DOHH2 (cell line): ENCODE measurements at regions not wholly inside any gene's neighbourhood (a gene's known extent, or its start where the extent isn't known, plus 50 kb on each side); places are given as distances from the start of the nearest gene placed in this dataset.

Source experiments
- H3F3A ChIP-seq: fragments of 200-600 bp; sonication (generic), shearing (Covaris generic); 2 replicates; pipeline ENCODE4 v1.6.0; 2016; ENCODE audit warnings: antibody characterized with exemption, mild to moderate bottlenecking; ENCODE audit not compliant: control insufficient read depth, insufficient read depth
- H3K27ac ChIP-seq: fragments of 200-600 bp; sonication (generic); 2 replicates; pipeline ENCODE4 v1.5.1; 2014; ENCODE audit warnings: low read depth, mild to moderate bottlenecking, low read length, moderate library complexity
- H3K27me3 ChIP-seq: fragments of 200-600 bp; sonication (generic); 2 replicates; pipeline ENCODE4 v1.6.1; 2014; ENCODE audit warnings: mild to moderate bottlenecking, low read length, mixed read lengths; ENCODE audit not compliant: control insufficient read depth
- H3K36me3 ChIP-seq: fragments of 200-600 bp; sonication (generic); 2 replicates; pipeline ENCODE4 v1.6.1; 2014; ENCODE audit warnings: mild to moderate bottlenecking, low read length, moderate library complexity, mixed read lengths; ENCODE audit not compliant: control insufficient read depth
- H3K4me1 ChIP-seq: fragments of 200-600 bp; sonication (generic); 2 replicates; pipeline ENCODE4 v1.6.1; 2014; ENCODE audit warnings: mild to moderate bottlenecking, low read length, mixed read lengths; ENCODE audit not compliant: control insufficient read depth
- H3K4me2 ChIP-seq: fragments of 200-600 bp; sonication (generic); 2 replicates; pipeline ENCODE4 v1.6.0; 2014; ENCODE audit warnings: mild to moderate bottlenecking, low read length, moderate library complexity
- H3K4me3 ChIP-seq: fragments of 200-600 bp; sonication (generic); 2 replicates; pipeline ENCODE4 v1.5.1; 2014; ENCODE audit warnings: mild to moderate bottlenecking, low read length, mixed read lengths
- H3K79me2 ChIP-seq: fragments of 200-600 bp; sonication (generic); 2 replicates; pipeline ENCODE4 v1.6.1; 2014; ENCODE audit warnings: mild to moderate bottlenecking, low read length, mixed read lengths; ENCODE audit not compliant: control insufficient read depth
- H3K9me2 ChIP-seq: fragments of 200-600 bp; sonication (generic); replicated peaks from 2 replicates; pipeline ENCODE4 v1.6.1; 2014; ENCODE audit warnings: mild to moderate bottlenecking, low read length, mixed read lengths; ENCODE audit not compliant: control insufficient read depth
- H3K9me3 ChIP-seq: fragments of 200-600 bp; sonication (generic); 2 replicates; pipeline ENCODE4 v1.6.1; 2014; ENCODE audit warnings: antibody characterized with exemption, low read length, mixed read lengths; ENCODE audit not compliant: control insufficient read depth, insufficient read depth
- H4K20me1 ChIP-seq: fragments of 200-600 bp; sonication (generic); 2 replicates; pipeline ENCODE4 v1.6.0; 2014; ENCODE audit warnings: low read depth, mild to moderate bottlenecking, antibody characterized with exemption, low read length, moderate library complexity; ENCODE audit not compliant: control insufficient read depth, insufficient read depth
- EZH2phosphoT487 ChIP-seq: fragments of 200-600 bp; sonication (generic); IDR thresholded peaks from 2 replicates; pipeline ENCODE4 v1.6.1; 2017; ENCODE audit warnings: borderline replicate concordance, mild to moderate bottlenecking, antibody characterized with exemption, low read length, moderate library complexity, mixed read lengths
- TF ChIP-seq, protein P1 (sequence below): fragments of 200-600 bp; sonication (generic); IDR thresholded peaks from one replicate; pipeline ENCODE4 v1.5.1; 2014; ENCODE audit warnings: antibody characterized with exemption, mild to moderate bottlenecking, low read depth, low read length; ENCODE audit not compliant: poor library complexity, severe bottlenecking

DNA sequence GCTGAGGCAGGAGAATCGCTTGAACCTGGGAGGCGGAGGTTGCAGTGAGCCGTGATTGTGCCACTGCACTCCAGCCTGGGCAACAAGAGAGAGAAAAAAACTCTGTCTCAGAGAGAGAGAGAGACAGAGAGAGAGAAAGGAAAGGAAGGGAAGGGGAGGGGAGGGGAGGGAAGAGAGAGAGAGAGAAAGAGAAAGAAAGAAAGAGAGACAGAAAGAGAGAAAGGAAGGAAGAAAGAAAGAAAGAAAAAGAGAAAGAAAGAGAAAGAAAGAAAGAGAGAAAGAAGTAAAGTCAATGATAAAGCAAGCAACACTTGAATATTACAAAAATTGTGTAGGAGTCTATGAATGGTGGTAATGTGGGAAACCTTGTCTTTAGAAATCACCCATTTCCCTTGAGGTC, 133.6 kb upstream of the MSX2 start:
- H3K4me2 ChIP-seq = no peak overlapping the region
- no peak for TF ChIP-seq EZH2phosphoT487
- TF ChIP-seq, protein P1, sequence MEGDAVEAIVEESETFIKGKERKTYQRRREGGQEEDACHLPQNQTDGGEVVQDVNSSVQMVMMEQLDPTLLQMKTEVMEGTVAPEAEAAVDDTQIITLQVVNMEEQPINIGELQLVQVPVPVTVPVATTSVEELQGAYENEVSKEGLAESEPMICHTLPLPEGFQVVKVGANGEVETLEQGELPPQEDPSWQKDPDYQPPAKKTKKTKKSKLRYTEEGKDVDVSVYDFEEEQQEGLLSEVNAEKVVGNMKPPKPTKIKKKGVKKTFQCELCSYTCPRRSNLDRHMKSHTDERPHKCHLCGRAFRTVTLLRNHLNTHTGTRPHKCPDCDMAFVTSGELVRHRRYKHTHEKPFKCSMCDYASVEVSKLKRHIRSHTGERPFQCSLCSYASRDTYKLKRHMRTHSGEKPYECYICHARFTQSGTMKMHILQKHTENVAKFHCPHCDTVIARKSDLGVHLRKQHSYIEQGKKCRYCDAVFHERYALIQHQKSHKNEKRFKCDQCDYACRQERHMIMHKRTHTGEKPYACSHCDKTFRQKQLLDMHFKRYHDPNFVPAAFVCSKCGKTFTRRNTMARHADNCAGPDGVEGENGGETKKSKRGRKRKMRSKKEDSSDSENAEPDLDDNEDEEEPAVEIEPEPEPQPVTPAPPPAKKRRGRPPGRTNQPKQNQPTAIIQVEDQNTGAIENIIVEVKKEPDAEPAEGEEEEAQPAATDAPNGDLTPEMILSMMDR = no peak
- H3K27me3 ChIP-seq = no peaks in the 10 kb centered on the region
- H3K79me2 ChIP-seq = no peaks in the 10 kb centered on the region
- H4K20me1 ChIP-seq = no peaks in the 10 kb centered on the region
- H3K27ac ChIP-seq = no peak overlapping the region
- no peaks in the 10 kb centered on the region for H3K36me3 ChIP-seq
- H3K4me3 ChIP-seq = no peak overlapping the region
- H3K9me2 ChIP-seq = no peaks in the 10 kb centered on the region
- H3F3A ChIP-seq = no peaks in the 10 kb centered on the region
- H3K9me3 ChIP-seq = no peaks in the 10 kb centered on the region
- H3K4me1 ChIP-seq = no peaks in the 10 kb centered on the region

DNA sequence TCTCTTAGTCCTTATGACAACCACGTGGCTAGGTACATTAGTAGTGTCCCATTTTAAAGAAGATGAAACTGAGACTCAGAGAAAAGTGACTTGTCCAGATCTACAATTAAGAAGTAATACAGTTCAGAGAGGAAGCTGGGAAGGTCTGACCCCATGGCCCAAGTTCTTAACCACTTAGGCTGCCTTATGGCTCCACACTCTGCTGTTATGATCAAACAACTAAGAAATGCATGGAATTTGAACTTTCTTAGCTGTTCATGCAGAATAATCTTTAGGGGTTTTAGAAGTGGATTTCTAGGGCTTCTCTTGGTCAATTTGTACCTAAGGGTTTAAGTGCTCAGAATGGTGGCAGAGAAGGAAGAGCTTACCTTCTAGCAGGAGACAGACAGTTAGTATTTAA, 128.0 kb upstream of the MSX2 start:
- no peaks in the 10 kb centered on the region for H3K27me3 ChIP-seq
- no peaks in the 10 kb centered on the region for H3K9me3 ChIP-seq
- TF ChIP-seq, protein P1 = no peak
- no peak for TF ChIP-seq EZH2phosphoT487
- H3K4me2 ChIP-seq = no peak overlapping the region
- H4K20me1 ChIP-seq = no peaks in the 10 kb centered on the region
- no peaks in the 10 kb centered on the region for H3K36me3 ChIP-seq
- no peak overlapping the region for H3K27ac ChIP-seq
- H3K9me2 ChIP-seq = no peaks in the 10 kb centered on the region
- no peak overlapping the region for H3K4me3 ChIP-seq
- no peaks in the 10 kb centered on the region for H3K4me1 ChIP-seq
- no peaks in the 10 kb centered on the region for H3F3A ChIP-seq
- H3K79me2 ChIP-seq = no peaks in the 10 kb centered on the region

DNA sequence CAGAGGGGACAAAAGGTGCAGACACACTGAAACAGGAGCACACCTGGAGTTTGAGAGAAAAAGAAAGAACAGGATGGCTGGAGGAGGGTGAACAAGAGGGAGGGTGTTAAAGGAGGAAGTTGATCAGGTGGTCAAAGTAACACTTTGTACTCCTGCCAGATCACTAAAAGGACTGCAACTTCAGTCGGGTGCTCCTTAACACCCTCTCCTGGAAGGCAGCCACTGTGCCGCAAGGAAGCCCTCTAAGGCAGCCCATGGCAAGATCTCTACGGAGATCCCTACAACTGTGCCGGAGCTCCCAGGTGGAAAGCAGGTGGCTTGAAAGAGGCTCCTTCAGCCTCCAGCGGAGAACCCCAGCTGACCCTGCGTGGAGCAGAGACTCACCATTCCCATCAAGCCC, 124.4 kb upstream of the MSX2 start:
- H4K20me1 ChIP-seq = no peaks in the 10 kb centered on the region
- H3K36me3 ChIP-seq = no peaks in the 10 kb centered on the region
- no peak overlapping the region for H3K4me2 ChIP-seq
- no peak overlapping the region for H3K4me3 ChIP-seq
- no peaks in the 10 kb centered on the region for H3F3A ChIP-seq
- no peaks in the 10 kb centered on the region for H3K27me3 ChIP-seq
- H3K27ac ChIP-seq = no peak overlapping the region
- TF ChIP-seq, protein P1 = no peak
- no peak for TF ChIP-seq EZH2phosphoT487
- H3K79me2 ChIP-seq = no peaks in the 10 kb centered on the region
- no peaks in the 10 kb centered on the region for H3K9me2 ChIP-seq
- no peaks in the 10 kb centered on the region for H3K9me3 ChIP-seq
- H3K4me1 ChIP-seq = no peaks in the 10 kb centered on the region

DNA sequence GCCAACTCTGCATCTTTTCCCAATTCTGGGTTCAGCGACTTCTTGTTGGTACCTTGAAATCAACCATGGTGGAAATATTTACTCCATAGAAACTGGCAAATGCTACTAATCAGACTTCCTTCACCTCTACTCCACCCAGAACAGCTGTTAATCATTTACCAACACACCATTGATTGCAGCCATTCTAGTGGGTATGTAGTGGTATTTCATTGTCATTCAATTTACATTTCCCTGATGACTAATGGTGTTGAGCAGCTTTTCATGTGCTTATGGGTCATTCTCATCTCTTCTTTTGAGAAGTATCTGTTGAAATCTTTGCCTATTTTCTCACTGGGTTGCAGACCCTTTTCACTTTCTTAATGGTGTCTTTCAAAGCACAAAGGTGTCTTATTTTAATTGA, 122.4 kb upstream of the MSX2 start:
- H3F3A ChIP-seq = no peaks in the 10 kb centered on the region
- no peaks in the 10 kb centered on the region for H3K4me1 ChIP-seq
- TF ChIP-seq EZH2phosphoT487 = no peak
- TF ChIP-seq, protein P1 = no peak
- no peaks in the 10 kb centered on the region for H3K9me3 ChIP-seq
- H3K4me2 ChIP-seq = no peak overlapping the region
- H4K20me1 ChIP-seq = no peaks in the 10 kb centered on the region
- no peaks in the 10 kb centered on the region for H3K27me3 ChIP-seq
- no peaks in the 10 kb centered on the region for H3K79me2 ChIP-seq
- H3K9me2 ChIP-seq = no peaks in the 10 kb centered on the region
- H3K36me3 ChIP-seq = no peaks in the 10 kb centered on the region
- H3K27ac ChIP-seq = no peak overlapping the region
- H3K4me3 ChIP-seq = no peak overlapping the region
